ENCODE measurements at regions not wholly inside any gene's neighbourhood (a gene's known extent, or its start where the extent isn't known, plus 50 kb on each side); places are given as distances from the start of the nearest gene placed in this dataset.
"Not testable (repeated sequence)": the region's sequence is repeated elsewhere in the genome, so short reads cannot be mapped to it uniquely, and the experiment has no call there.

- DNase-seq (ENCODE audit: low read depth in 4 of 4, low spot score in 2 of 4), result no peak
Observed at GRCh38 chr2:236345081-236345714, 81.0 kb upstream of the ASB18 start.

DNA sequence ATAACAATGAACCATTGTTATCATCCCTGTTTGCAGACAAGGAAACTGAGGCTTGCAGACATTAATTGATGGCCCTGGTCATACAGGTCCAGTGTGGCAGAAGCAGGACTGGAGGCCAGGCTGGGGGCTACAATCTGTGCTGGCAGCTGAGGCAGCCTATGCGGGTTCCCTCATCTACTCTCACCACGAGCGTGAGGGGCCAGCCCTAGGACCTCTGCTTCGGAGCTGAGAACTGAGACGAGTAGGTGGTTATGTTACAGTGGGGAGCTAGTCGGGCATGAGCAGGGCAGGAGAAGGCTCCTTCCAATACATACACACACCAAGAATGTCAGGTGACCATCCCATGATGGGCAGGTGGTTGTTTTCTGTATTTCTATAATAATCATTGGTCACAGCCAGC is 82.2 kb upstream of the ASB18 start:
- DNase-seq (ENCODE audit: low read depth in 4 of 4, low spot score in 2 of 4), result no peak

- DNase-seq (ENCODE audit: low read depth in 4 of 4, low spot score in 2 of 4), result no peak
Observed at GRCh38 chr2:236348279-236348678, 84.1 kb upstream of the ASB18 start.

- DNase-seq (ENCODE audit: low read depth in 4 of 4, low spot score in 2 of 4), result no peak
Observed at GRCh38 chr2:236348976-236349375, 84.8 kb upstream of the ASB18 start.

GRCh38 chr2:236350426-236350825 is 86.2 kb upstream of the ASB18 start:
- no peak for DNase-seq (ENCODE audit: low read depth in 4 of 4, low spot score in 2 of 4)

GRCh38 chr2:236351966-236352525 is 87.8 kb upstream of the ASB18 start:
- DNase-seq (ENCODE audit: low read depth in 4 of 4, low spot score in 2 of 4), result no peak

DNA sequence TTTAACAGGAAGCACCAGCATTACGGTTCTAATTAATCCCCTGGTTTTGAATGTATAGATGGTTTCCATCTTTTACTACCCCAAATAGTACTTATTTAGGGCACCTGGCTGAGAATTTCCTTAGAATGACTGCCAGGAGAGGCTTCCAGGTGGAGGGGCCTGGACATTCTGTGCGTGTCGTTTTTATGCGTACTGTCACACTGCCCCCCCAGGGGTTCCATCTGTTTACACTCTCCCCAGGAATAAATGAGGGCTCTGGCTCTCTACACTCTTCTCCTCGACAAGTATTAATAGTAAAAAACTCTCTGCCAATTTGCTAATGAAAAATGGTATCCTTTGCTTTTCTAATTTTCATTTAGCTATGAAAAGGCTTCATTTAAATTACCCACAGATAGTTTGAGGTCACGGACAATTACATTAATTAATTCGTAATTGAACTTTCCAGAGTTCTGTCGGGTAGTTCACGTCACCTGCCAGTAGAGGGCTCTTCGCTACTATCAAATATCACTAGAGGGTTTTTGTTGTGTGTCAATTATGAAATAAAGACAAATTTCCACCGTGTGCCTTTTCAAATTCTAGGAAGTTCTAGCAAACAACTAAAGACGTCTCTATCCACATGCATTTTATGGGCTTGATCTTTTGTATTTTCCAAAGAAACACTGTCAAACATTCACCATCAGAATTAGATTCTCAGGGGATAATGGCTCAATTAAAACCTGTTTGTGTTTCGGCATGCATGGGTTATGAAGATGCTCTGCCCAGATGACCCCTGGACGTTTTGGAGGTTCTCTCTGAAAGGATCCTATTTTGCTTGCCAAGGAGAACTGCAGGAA is 88.8 kb upstream of the ASB18 start:
- no peak for DNase-seq (ENCODE audit: low read depth in 4 of 4, low spot score in 2 of 4)

DNA sequence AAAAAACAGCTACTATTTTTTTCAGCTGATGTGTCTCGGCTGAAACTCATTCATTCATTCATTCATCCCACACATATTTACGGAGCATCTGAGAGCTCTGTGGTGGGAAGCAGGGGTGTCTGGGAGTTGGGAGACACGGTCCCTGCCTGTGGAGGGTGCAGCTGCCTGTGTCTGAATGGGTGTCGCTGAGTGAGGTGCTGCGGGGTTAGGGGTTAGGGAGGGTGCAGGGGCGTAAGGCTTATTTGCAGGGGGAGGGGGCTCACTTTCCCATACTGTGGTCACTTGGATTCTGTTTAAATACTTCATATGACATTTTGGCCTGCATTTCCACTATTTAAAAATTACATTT is 89.4 kb upstream of the ASB18 start:
- DNase-seq (ENCODE audit: low read depth in 4 of 4, low spot score in 2 of 4), result no peak

DNA sequence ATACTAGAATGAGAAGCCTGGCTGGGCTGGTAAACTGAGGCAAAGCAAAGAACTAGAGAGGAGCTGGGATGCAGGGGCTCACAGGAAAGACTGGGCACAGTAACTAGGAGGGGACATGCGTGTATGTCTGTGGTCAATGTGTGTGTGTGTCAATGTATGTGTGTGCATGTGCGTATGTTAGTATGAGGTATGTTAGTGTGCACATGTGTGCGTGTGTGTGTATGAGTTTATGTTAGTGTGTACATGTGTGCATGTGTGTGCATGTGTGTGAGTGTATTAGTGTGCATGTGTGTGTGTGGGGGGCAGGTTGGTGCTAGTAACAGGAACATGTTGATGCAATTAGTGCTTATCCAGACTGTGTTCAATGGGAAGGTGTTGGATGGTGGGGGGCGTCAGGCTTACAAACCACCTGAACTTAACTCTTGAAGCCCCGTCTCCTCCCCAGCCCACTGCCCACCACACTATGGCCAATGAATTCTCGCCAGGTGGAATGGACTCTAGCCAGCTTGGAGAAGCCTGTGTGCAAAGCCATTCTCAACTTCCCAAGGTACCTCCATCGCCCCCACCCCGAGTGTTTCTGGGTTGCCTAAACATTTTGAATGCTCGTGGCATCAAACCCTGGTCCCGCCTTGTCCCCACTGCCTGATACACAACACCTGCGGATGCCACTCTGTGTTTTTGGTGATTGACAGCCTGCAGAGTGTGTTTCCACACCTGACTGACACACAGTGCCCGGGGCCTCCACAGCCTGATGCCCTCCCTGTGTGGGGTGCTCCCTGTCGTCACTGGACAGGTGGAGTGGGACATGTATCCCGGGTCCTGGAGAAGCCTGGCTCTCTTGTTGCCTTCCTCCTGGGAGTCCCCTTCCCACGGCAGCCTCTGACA is 90.1 kb upstream of the ASB18 start:
- no peak for DNase-seq (ENCODE audit: low read depth in 4 of 4, low spot score in 2 of 4)

DNA sequence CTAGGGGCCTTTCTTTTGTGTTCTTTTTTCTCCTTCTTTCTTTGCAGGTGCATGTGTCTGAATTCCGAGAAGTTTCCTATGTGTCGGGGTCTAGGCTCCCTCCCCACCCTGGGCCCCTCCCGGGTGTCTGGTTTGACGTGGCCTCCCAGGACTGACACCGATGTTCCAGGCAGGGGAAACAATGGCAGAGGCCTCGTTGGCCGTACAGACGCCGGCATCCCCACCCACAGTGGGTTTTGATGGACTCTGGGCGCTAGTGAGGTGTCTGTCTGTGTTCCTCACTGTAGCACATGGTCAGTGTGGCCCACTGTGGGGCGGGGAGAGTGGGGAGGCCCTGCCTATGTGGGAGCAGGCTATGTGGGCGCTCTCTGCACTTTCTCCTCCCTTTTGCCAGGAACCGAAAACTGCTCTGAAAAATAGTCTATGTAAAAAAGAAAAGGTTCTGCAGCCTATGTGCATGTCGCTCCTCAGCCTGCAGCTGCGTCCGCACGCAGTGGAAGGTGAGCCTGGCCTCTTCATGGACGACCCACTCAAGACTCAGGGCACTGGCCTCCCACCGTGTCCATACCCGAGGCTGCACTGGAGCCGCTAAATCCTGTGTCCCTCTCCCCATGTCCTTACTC is 90.9 kb upstream of the ASB18 start:
- no peak for DNase-seq (ENCODE audit: low read depth in 4 of 4, low spot score in 2 of 4)

DNA sequence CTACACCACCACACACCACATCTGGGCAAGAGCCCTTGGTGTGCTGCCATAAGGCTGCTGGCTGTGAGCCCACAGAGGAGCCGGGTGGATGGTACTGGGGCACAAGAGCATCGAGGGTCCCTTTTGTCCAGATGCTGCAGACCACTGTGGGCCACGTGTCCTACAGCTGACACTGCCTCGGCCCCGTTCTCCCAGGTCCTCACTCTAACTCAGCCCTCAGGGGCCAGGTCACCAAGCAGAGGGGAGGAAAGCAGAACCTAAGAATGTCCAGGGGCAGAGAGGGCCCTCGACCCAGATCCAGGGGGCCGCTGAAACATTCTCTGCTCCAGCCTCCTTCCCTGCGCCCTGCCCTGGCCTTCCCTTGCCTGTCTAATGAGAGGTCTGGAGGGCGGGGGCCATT is 91.7 kb upstream of the ASB18 start:
- DNase-seq (ENCODE audit: low read depth in 4 of 4, low spot score in 2 of 4), result no peak

- not testable (repeated sequence) for DNase-seq (ENCODE audit: low read depth in 4 of 4, low spot score in 2 of 4)
Observed at GRCh38 chr2:236356321-236356720, 92.1 kb upstream of the ASB18 start.

GRCh38 chr2:236358482-236358881 is 94.3 kb upstream of the ASB18 start:
- not testable (repeated sequence) for DNase-seq (ENCODE audit: low read depth in 4 of 4, low spot score in 2 of 4)

DNA sequence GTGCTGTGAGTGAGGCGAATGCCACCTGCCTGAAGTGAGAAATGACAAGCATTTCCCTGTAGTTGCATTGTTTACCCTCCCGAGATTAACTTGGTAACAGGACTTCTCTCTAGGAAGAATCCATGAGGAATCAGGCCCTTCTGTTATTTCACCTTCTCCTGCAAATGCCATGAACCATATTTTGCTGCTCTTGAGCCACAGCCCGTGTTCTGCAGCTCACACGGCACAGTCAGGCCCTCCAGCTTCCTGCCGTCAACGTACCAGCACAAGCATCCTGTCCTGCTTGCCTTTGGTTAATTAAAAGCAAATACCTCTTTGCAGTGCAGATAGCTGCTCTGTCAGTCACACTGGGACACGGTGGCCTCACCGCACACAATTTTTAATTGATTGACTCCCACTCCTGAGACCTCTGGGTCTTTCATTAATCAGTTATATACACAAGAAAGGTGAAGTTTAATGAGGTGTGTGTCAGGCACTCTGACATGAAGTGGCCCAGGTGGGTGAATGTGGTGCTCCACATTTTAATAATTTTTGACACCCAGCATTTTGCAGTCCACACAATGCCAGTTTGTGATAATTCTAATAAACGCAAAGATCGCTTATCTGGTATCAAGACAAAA is 95.3 kb upstream of the ASB18 start:
- no peak for DNase-seq (ENCODE audit: low read depth in 4 of 4, low spot score in 2 of 4)

DNA sequence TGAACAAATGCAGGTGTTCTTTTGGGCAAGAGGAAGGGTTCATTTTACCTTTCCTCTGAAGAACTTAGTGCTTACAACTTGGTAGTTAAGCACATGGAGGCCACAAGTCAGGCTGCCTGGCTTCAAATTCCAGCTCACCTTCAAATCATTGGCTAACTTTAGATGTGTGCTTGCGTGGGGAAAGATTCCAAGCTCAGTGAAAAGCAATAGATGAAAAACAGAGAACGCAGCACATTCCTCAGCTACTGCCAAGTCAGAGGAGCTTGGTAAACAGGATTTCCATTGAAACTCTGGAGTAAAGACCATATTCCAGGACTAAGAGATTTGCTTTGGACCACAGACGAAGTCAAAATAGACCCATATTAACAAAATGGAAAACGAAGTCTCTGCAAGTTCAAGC is 96.3 kb upstream of the ASB18 start:
- no peak for DNase-seq (ENCODE audit: low read depth in 4 of 4, low spot score in 2 of 4)

DNA sequence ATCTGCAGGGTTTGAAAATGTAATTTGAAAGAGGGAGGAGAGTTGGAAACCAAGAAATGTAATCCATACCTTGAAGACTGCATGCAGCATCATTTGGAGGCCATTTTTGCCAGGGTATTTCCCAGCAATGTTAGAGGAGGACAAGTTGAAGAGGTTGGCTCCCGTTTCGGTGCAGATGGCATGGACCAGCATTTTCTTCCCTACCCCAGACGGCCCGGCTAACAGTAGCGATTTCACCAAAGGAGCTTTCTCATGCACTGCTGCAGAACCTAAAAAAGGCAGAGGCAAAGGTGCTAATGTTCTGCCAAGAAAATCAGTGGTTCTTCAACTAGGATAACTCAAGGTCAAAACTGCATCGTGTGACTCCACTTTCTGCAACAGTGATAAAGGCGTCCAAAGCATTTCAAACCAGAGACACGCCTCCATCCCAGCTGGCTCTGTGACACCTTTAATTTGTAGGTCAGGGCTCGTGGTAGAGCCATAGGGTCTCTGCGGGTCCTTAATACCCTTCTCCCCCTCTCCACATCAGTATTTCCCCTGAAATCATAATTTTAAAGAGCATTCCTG is 99.6 kb upstream of the ASB18 start:
- DNase-seq (ENCODE audit: low read depth in 4 of 4, low spot score in 2 of 4), result no peak

DNA sequence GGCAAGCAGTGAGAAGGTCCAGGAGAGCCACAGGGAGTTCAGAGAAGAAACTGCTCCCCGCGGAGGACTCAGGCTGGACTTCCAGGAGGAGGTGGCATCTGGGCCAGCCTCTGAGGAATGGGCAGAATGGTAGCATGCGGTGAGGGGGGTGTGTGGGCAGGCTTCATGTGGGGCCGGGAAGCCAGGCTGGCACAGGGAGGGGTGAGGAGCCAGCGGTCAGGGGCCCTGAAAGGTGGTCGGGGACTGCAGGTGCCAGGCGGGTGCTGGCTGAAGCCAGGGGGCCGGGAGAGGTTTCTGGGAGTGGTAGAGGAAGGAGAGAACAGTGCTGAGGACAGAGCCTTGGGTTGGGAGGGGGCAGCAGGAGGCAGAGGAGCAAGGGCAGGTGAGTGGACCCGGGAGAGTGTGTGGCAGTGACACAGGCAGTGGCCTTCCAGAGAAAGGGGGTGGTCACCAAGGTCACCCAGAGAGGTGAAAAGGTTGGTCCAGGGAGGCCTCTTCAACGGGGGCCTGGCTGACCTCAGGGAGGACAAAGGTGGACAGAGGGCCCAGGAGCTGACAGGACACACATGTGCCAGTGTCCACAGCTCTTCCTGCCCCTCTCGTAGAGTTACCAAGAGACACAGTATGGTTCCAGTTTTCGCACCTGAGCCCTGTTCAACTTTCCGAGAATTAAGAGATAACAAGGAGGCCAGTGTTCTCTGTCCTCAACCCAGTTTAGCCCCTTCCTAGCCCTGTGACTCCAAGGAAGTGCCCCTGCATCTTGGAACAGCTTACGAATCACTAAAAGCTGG is 101.2 kb upstream of the ASB18 start:
- DNase-seq (ENCODE audit: low read depth in 4 of 4, low spot score in 2 of 4), result no peak

DNA sequence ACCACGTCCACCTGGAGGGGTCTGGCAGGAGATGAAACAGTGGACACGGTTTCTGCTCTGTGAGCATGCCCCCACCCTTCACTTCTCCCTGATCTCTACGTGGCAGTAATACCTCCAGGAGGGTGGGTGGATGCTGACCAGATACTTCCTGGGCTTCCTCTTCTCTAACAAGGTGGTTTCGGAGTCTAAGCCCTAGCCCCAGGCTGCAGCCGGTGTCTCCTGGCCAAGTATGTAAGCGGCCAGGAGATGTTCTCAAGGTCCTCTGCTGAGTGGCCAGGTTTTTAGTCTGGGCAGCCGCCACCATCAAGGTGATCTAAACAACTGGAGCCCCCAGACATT is 101.8 kb upstream of the ASB18 start:
- DNase-seq (ENCODE audit: low read depth in 4 of 4, low spot score in 2 of 4), result no peak

GRCh38 chr2:236366397-236366796 is 102.2 kb upstream of the ASB18 start:
- no peak for DNase-seq (ENCODE audit: low read depth in 4 of 4, low spot score in 2 of 4)
